Stimulated activated naive CD8-positive, alpha-beta T cell treated with anti-CD3 and anti-CD28 coated beads, Interleukin-15, Interleukin-2, amounts not matched to agents 100 U/mL and 50 U/mL, for 24 hours (primary cell): ENCODE measurements at regions not wholly inside any gene's neighbourhood (a gene's known extent, or its start where the extent isn't known, plus 50 kb on each side); places are given as distances from the start of the nearest gene placed in this dataset.

Source experiments
- ATAC-seq: fragments of 150-1000 bp; cut with Tn5 transposase; one replicate; pipeline ENCODE4 v1.10.0; 2021
- DNase-seq: peaks from one replicate; pipeline ENCODE4 v3.0.0; 2021

GRCh38 chr16:5584109-5584508 is 486.5 kb upstream of the EEF2KMT start:
- no peak for ATAC-seq
- DNase-seq = no peak

DNA sequence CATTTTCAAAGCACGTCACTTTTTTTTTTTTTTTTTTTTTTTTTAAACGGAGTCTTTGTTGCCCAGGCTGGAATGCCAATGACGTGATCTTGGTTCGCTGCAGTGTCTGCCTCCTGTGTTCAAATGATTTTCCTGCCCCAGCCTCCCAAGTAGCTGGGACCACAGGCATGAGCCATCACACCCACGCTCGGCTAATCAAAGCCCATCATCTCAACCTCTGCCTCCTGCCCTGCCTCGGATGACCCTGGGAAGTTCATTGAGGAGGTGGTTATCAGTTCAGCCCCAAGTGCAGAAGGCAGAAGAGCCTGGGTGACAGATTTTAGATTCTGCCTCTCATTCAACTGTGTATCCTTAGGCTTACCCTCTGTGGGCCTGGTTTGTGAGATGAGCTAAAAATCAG is 484.9 kb upstream of the EEF2KMT start:
- DNase-seq (no peak), ATAC-seq (no peak)

- DNase-seq = no peak
- ATAC-seq = no peak
Measured at GRCh38 chr16:5581908-5582307, 484.3 kb upstream of the EEF2KMT start.

DNA sequence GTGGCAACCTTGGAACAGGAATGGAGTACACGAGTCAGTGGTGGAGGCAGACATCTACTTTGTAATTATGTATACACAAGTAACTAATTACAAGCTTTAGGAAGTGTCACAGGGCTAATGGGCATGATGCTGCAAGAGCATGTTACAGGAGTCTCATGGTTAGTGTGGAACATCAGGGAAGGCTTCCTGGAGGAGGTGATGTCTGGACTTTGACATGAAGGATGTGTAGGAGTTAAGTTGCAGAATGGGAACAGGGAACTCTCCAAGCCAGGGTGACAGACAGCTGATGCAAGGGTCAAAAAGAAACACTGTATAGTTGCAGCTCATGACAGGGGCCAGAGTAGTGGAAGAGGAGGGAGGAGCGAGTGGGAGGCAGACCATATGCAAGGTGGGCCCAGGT is 483.8 kb upstream of the EEF2KMT start:
- ATAC-seq = no peak

GRCh38 chr16:5580772-5581171 is 483.2 kb upstream of the EEF2KMT start:
- DNase-seq (no peak), ATAC-seq (no peak)

More for the DNA sequence above, 483.8 kb upstream of the EEF2KMT start:
- no peak for DNase-seq

- ATAC-seq = no peak
- DNase-seq = no peak
Measured at GRCh38 chr16:5580296-5580695, 482.7 kb upstream of the EEF2KMT start.

DNA sequence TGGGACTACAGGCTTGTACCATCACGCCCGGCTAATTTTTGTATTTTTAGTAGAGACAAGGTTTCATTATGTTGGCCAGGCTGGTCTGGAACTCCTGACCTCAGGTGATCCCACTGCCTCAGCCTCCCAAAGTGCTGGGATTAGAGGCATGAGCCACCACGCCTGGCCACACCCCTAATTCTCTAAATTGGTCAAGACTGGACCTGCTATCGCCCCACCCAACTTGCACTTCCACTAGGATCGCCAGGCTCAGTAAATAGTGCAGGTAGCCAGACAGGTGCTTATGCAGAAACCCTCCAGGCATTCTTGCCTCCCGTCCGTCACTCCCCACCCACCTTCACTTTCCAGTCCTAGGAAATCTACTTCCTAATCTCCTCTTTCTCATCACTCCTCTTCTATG is 481.4 kb upstream of the EEF2KMT start:
- no peak for ATAC-seq

GRCh38 chr16:5577463-5577862 is 479.9 kb upstream of the EEF2KMT start:
- no peak for ATAC-seq
- no peak for DNase-seq

More for the DNA sequence above, 481.4 kb upstream of the EEF2KMT start:
- DNase-seq = no peak

GRCh38 chr16:5575646-5576245 is 478.2 kb upstream of the EEF2KMT start:
- DNase-seq = no peak
- ATAC-seq = no peak

DNA sequence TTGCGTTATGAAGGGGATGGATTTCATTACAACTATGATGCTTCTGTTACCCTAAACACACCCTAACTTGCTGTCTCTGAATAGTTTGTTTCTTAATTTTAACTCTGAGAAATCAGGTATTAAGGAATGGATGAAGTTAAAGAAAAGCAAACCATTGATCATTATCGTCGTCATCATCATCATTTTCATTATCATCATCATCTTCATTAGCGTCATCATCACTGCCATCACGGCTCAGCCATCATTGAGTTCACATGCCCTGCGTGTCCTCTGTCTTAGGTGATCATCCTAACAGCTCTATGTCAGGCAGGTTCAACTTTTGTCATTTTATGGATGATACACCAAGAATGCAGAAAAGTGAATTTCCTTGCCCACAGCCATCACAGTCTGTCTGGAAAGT is 477.5 kb upstream of the EEF2KMT start:
- ATAC-seq (no peak), DNase-seq (no peak)

DNA sequence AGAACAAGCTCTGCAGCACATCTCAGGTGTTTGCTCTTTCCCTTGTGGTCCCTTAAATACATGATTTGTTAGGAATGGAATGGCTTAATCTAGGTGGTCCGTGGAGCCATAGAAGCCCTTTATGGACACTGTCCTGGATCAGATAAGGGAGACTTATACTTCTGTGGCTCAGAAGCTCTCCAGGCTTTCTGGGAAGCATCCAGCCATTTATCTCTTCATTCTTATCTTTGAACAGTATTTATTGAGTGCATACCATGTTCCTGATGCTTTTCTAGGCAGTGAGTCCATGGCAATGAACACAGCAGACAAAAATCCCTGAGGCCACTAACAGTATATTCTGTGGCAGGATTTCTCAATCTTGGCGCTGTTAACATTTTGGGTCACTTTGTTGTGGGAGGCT is 474.5 kb upstream of the EEF2KMT start:
- ATAC-seq = no peak
- DNase-seq = no peak

DNA sequence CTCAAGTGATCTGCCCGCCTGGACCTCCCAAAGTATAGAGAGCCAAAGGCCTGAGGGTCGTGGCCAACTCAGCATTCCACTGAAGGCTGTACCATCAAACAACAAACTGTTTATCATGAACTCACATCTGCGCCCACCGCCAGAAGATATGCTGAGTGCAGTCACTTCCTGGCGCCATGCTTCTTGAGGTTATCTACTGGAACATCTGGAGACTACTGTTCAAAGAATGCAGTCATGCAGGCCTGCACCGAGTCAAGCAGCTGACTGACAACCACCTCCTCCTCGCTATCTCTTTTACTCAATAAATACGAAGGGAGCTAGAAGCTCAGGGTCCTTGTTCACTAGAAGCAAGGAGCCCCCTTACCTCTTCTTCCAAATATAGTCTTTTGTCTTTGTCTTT is 473.9 kb upstream of the EEF2KMT start:
- DNase-seq (no peak), ATAC-seq (no peak)

GRCh38 chr16:5561800-5562199 is 464.2 kb upstream of the EEF2KMT start:
- ATAC-seq (no peak), DNase-seq (no peak)

- no peak for ATAC-seq
- DNase-seq = no peak
Measured at GRCh38 chr16:5560084-5560483, 462.5 kb upstream of the EEF2KMT start.

DNA sequence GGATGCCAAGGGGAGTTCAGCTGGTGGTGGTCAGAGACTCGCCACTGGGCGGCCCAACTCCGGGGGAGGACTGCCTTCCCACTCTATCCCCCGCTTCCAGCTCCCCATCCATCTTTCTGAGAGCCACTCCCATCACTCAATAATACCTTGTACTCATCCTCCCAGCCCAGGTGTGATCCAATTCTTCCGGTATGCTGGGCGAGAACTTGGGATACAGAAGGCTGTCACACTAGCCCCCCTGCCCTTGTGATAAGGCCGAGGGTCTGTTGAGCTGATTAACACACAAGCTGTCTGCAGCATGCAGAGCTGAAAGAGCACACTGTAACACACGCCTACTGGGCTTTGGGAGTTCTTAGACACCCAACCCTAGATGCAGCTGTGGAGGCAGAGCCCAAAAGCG is 460.4 kb upstream of the EEF2KMT start:
- ATAC-seq (no peak), DNase-seq (no peak)

DNA sequence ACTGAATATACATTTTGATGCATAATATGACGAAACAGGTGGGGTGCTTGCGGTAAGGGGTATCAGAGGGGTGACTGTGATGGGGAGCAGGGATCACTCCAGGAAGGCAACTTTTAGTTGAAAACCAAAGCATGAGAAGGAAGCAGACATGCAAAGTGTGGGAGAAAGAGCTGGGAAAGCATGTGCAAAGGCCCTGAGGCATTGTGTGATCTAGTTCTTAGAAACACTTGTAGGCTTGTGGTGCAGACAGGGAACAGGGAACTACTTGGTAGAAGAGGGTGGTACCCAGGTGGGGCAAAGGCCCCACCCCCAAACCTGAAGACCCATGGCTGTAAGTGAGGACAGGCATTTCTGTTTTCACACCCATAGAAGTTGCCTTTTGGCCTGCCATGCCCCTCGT is 459.9 kb upstream of the EEF2KMT start:
- ATAC-seq (no peak), DNase-seq (no peak)

- ATAC-seq (no peak), DNase-seq (no peak)
Measured at GRCh38 chr16:5556158-5556810, 458.7 kb upstream of the EEF2KMT start.

DNA sequence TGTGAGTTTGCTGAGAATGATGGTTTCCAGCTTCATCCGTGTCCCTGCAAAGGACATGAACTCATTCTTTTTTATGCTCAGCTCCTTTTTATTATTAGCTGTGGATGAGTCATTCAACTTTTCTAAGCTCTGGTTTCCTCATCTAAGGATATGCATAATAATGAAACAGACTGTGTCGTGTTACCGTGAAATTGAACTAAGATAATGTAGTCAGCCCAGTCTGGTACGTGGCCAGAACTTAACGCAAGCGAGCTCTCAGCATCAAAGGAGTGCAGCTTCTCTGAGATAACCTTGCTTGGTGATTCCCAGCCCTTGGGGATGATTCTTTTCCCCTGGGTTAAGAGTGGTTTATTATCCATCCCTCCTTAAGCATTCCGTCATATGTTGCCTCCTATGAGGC is 454.3 kb upstream of the EEF2KMT start:
- ATAC-seq = no peak
- no peak for DNase-seq

GRCh38 chr16:5549802-5550201 is 452.2 kb upstream of the EEF2KMT start:
- ATAC-seq = no peak
- DNase-seq = no peak

DNA sequence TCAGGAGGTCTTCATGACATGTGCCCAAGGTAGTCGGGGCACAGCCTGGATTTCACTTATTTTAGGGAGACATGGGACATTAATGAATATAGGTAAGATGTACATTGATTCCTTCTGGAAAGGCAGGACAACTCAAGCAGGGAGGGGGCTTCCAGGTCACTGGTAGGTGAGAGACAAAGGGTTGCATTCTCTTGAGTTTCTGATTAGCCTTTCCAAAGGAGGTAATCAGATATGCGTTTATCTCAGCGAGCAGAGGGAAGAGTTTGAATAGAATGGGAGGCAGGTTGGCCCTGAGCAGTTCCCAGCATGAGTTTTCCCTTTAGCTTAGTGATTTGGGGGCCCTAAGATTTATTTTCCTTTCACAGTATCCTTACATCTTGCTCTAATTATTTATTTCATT is 443.8 kb upstream of the EEF2KMT start:
- no peak for DNase-seq
- ATAC-seq = no peak

- DNase-seq = no peak
- ATAC-seq = no peak
Measured at GRCh38 chr16:5537347-5537746, 439.8 kb upstream of the EEF2KMT start.

GRCh38 chr16:5533321-5533888 is 435.8 kb upstream of the EEF2KMT start:
- ATAC-seq (no peak), DNase-seq (no peak)

DNA sequence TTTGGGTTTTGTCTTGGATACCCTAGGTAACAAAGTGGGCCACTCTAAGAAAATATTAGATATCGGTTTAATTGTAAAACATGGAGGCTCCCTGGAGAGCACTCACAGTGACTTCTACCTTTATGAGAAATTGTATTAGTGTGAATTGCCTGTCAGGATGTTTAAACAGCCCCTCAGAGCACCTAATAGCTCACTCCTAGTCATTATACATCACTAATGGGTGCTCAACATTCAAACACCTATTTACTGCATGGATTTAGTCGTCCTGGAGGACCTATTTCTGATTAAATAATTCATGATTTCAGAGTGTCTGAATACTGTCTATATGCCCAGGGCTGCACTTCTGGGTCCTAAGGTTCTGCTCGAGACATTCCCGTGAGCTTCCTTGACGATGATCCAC is 430.2 kb upstream of the EEF2KMT start:
- DNase-seq (no peak), ATAC-seq (no peak)

DNA sequence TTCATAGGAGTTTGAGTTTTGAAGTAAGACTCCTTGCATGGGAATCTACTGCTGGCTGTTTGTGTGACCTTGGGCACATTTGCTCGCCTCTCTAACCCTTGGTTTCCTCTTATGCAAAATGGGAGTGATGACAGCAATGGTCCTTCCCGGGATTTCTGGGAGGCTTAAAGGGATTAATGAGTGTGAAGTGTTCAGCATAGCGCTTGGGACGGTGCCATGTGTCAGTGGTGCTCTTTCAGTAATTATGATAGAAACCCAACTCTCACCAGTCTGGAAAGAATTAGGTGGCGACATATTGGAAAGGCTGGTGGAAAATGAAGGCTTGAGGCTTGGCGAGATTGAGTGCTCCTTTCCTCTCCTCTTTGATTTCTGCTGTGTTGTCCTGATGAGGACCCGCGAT is 429.2 kb upstream of the EEF2KMT start:
- ATAC-seq (no peak), DNase-seq (no peak)
